Inflammatory macrophage (primary cell): ENCODE measurements at regions not wholly inside any gene's neighbourhood (a gene's known extent, or its start where the extent isn't known, plus 50 kb on each side); places are given as distances from the start of the nearest gene placed in this dataset.
"Not testable (repeated sequence)": the region's sequence is repeated elsewhere in the genome, so short reads cannot be mapped to it uniquely, and the experiment has no call there.

Experiments
- DNase-seq, 2 donors: peaks; one replicate each; pipeline ENCODE4 v3.0.0-alpha.2; 2020 to 2022

- DNase-seq: no peak
These were observed 138.7 kb downstream of the DISP1 start for GRCh38 chr1:222953585-222953984.

DNA sequence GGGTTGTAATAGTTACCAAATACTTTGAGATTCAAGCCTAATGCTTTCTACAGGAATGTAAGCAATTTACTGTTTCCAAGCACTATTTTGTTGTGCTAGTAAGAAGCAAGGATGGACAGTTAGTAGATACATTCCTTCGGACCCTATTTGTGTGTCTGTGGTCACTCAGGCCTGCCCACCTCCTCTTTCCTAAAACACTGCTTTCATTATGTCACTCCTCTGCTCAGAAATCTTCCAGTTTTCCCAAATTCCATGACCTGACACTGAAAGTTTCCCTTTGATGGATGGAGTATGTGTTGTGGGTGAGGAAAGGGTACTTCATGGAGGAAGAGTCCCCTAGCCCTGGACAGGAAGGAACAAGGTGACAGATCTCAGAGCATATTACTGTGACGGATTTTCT is 141.1 kb downstream of the DISP1 start:
- no peak for DNase-seq

DNA sequence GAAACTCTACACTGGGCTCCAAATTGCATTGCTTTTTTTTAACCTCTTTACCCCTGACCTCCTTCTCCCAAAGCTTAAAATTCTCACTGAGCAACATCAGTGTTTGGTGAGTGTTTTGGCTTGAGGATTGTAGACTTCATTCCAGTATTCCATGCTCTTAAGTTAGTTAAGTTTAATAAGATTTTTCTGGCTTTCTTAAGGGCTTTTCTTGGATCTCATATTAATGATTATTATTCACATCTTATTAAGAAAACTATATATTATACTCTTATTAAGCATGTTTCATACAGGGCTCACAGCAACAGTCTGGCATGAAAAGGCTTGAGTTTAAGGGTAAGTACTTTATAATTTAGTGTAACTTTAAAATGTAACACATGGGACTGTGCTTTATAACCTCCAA is 141.8 kb downstream of the DISP1 start:
- no peak for DNase-seq

DNA sequence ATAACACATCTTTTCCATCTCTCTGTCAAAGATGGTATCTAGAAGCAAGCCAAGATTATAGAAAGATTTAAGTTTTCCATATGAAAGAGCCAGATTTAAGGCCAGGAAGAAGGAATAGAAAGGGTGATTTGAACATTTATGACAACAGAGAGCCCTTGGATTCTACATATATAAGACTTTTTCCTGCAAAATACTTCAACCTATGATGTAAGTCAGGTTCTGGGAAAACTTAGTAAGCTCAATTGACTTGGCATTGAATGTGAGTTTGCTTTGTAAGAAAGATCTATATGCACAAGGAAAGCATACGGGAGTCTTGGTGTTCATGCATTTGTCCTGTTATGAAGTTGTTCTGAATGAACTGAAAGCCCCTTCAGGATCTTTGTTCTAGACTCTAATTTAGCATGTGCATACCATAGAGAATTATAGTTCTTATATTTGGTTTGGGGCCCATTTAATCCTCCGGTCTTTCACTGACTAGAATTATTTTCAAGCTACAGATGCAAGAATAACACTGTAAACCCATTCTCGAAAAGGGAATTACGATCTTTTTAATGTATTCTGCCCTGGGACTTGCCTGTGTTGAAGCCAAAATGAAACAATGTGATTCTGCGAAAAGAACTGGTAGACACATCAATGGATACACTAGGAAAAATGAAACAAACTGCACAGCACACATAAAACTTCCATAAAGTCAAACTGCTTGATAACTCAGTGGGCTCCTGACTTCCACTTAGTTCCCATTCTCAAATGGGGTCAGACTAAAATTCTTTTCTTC is 152.8 kb downstream of the DISP1 start:
- no peak for DNase-seq

- no peak for DNase-seq
These were observed 155.2 kb downstream of the DISP1 start for GRCh38 chr1:222970040-222970439.

GRCh38 chr1:222970711-222971110 is 155.9 kb downstream of the DISP1 start:
- no peak for DNase-seq

- no peak for DNase-seq
These were observed 156.3 kb downstream of the DISP1 start for GRCh38 chr1:222971146-222971545.

- DNase-seq: no peak
These were observed 158.7 kb downstream of the DISP1 start for GRCh38 chr1:222973561-222973960.

GRCh38 chr1:222974496-222974895 is 159.7 kb downstream of the DISP1 start:
- DNase-seq: no peak

DNA sequence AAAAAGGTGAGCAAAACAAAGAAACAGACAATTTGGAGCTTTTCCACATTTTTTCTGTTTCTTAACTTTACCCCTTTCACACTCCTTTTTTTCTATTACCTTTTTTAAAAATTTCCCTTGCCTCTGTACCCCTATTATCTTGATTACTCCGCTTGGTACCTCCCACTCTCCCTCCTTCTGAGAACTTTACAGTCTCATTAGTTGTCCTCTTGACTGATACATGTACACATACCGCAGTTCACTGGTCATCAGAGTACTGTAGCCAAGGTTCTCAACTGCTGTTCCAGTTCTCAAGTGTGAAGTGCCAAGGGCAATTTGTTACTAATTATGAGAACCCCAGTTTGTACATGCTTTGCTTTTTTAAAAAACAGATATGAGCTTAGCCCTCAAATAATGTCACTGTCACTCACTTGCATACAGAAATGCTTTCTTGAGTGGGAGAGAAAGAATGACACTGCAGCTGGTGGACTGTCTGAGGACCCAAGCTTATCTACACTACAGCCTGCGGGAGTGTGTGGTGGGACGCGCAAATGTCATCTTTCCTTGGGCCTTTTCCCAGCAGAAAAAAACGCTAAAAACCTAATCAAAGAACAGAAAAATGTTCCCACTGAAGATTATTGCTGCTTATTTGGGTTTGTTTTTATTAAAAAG is 160.8 kb downstream of the DISP1 start:
- DNase-seq: no peak

DNA sequence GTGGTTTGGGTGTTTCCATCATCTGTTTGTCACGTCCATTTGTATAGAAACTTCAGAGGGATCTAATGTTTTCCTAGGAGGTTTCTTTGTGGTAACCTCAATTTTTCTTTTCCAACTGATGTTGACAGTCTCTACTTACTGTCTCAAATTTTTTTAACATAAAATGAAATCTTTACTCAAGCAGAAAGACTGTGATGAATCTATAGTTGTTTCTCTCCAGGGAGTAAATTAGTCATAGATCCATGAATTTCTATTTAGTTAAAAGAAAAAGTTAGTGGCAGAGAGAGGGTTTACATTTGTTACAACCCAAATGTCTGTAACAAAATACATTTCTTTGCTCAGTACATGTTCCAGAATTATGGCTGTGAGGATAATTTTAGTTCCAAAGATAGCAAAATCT is 161.6 kb downstream of the DISP1 start:
- no peak for DNase-seq

- not testable (repeated sequence) for DNase-seq
These were observed 162.5 kb downstream of the DISP1 start for GRCh38 chr1:222977294-222977693.

- DNase-seq: no peak
These were observed 163.5 kb downstream of the TLR5 start for GRCh38 chr1:222979561-222979960.

- DNase-seq: no peak
These were observed 155.4 kb downstream of the TLR5 start for GRCh38 chr1:222987674-222988076.

- DNase-seq: no peak
These were observed 153.6 kb downstream of the TLR5 start for GRCh38 chr1:222989443-222989842.

- DNase-seq: no peak
These were observed 151.9 kb downstream of the TLR5 start for GRCh38 chr1:222991177-222991576.

DNA sequence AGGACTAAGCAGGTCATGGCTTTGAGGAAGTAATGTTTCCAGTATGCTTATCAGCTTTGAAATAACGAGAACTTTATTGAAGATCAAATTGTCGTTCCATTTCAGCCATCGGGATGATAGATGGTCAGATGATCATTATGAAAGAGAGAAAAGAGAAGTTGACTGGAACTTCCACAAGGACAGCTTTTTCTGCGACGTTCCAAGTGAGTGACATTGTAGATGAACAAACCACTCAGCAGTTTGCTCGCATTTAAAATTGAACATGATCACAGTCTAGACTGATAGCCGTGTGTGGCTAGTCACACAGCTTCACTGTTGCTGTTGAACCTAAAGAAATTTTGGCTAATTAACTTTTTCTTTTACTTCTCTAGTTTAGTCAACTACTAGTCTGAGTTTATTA is 151.1 kb downstream of the TLR5 start:
- no peak for DNase-seq

DNA sequence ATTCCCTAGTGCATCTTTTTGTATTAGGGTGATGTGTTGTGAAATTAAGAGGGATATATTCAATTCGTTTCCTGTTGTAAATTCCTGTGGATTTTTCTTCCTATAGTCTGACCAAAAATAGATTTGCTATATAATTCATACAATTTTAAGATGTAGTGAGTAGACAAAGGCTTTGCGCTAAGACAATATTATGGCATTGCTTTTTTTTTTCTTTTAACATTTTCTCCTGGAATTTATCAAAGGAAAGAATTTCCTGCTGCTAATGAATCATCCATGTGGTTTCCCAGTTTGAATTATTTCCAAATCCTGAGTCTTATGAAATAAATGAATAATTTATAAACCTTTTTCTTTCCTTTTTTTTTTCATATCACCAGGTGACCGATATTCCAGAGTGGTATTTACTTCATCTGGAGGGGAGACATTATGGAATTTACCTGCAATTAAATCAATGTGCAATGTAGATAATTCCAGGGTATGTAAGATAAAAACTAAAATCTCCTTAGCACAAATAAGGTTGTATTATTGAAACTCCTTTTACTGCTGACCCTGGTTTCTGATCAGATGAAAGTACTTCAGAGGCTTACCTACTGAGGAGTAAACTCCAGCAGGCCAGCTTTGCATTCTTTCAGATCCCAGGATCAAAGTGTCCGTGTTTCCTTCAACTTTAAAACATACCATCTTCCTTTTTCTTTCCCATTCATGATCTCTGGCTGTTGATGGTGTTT is 148.4 kb downstream of the TLR5 start:
- no peak for DNase-seq

DNA sequence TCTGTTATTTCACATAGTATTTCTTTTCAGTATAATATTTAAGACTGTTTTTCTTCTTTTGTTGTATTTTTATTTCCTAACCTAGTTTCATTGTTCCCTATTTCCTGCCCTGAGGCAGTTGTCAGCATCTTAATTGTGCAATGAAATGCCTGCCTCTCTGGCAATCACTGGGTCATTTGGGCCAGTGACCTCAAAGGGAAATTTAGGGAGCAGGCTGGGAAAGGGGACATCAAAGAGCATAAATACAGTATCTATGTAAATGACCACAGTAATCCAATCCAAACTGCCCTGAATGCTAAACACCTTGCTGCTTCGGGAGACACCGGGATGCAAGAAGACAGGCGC is 147.8 kb downstream of the TLR5 start:
- peak in 1 of 2 donors; percentile 3 for DNase-seq

DNA sequence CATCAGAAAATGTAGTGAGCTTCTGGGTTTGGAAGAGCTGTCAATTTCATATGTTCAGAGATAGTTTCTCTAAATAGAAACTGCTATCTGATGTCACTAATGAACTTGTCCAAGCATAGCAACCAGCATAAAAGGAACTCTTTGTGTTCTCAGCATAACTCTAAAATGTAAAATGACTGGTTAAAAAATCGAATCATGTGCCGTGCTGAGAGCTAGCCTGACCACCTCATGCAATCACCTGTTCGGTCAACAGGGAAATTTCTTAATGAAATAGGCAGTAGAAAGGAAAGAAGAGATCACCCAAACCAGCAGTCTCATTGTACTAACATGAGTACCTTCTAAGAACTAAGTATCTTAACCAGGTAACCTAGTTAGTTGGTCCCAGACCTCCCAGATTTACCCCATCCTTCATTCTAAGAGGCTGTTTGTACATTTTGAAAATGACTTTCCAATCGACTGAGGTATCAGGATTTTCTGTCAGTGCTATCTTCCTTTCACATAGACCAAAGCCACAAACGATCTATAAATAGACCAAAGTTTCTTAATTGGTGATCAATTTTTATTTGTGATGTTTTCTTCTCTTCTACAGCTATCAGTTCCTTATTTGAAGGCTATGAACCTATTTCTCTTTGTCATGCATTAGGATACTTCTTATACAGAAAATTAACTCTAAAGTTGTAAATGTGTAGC is 147.3 kb downstream of the TLR5 start:
- no peak for DNase-seq

DNA sequence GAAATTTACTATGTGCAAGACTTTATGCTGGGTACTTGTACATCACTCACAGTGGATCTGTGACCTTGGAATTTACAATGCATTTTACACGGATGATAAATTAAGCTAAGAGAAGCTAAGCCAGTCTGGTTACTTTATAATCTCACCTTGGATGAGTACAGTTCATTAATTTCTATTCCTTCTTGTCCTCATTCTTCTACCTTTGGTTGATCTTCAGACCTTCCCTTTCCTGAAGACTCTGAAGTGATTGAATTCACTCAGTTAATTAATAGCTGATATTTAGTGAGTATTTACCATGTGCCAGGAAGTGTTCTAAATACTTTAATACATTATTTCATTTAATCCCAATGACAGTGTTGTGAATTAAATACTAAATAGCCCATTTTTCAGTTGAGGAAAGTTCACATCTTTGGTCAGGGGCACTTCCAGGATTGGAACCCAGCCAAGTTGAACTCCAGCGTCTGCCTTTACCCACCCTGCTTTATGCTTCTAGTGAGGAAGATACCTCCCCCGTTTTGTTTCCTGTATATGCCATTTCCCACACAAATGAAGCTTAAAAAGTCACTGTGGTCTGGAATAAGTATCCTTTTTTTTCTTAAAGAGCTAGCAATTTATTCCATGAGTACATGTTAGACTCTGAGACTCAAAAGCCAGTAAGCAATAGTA is 146.6 kb downstream of the TLR5 start:
- no peak for DNase-seq

DNA sequence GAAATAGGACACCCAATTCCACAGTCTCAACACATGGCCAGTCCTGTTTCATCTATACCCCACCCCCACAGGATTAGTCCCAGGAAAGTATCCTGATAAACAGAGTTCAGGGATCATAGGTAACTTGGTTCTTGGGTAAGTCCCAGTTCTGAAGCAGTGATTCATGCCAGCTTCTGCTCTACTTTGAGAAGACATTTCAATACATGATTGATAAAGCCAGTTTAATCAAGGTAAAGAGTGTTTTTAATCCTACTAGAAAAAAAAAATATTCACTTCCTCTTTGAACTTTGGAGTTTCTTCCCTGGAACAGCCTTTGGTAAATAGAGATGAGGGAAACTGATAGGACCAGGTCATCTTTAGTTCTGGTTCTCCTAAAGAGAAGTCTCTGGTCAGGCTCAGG is 142.4 kb downstream of the TLR5 start:
- DNase-seq: no peak
